Cerebellar cortex (tissue), 1 donor: ENCODE measurements at regions not wholly inside any gene's neighbourhood (a gene's known extent, or its start where the extent isn't known, plus 50 kb on each side); places are given as distances from the start of the nearest gene placed in this dataset.

ENCODE experiments used
- DNase-seq: peaks from one replicate; pipeline ENCODE4 v3.0.0-alpha.2; 2015; ENCODE audit warnings: low spot score

- no peak for DNase-seq
Observed at GRCh38 chrX:30950391-30950790, 61.3 kb upstream of the TAB3 start.

- no peak for DNase-seq
Observed at GRCh38 chrX:30949554-30949953, 60.5 kb upstream of the TAB3 start.

GRCh38 chrX:30948626-30949025, 59.6 kb upstream of the TAB3 start:
- no peak for DNase-seq

- no peak for DNase-seq
Observed at GRCh38 chrX:30948051-30948450, 59.0 kb upstream of the TAB3 start.

- no peak for DNase-seq
Observed at GRCh38 chrX:30943984-30944383, 54.9 kb upstream of the TAB3 start.

GRCh38 chrX:30941898-30942297, 52.8 kb upstream of the TAB3 start:
- DNase-seq, result no peak

GRCh38 chrX:30939928-30940327, 50.9 kb upstream of the TAB3 start:
- no peak for DNase-seq
